ENCODE measurements at regions not wholly inside any gene's neighbourhood (a gene's known extent, or its start where the extent isn't known, plus 50 kb on each side); places are given as distances from the start of the nearest gene placed in this dataset.

- no peak overlapping the region for H3K4me3 ChIP-seq (ENCODE audit: low read depth, low read length)
- ChIA-PET CTCF (interaction anchor here (0.6 to 3.1 kb wide), 6 partner anchors 9 to 321 kb away, joined by 3 to 14 read pairs (median 4); no protein-coding TSS in a partner anchor), POLR2A (no interaction called here)
- H3K27me3 ChIP-seq (ENCODE audit: control insufficient read depth, insufficient read depth, low read length): no peaks in the 10 kb centered on the region
- TF ChIP-seq, protein P1, sequence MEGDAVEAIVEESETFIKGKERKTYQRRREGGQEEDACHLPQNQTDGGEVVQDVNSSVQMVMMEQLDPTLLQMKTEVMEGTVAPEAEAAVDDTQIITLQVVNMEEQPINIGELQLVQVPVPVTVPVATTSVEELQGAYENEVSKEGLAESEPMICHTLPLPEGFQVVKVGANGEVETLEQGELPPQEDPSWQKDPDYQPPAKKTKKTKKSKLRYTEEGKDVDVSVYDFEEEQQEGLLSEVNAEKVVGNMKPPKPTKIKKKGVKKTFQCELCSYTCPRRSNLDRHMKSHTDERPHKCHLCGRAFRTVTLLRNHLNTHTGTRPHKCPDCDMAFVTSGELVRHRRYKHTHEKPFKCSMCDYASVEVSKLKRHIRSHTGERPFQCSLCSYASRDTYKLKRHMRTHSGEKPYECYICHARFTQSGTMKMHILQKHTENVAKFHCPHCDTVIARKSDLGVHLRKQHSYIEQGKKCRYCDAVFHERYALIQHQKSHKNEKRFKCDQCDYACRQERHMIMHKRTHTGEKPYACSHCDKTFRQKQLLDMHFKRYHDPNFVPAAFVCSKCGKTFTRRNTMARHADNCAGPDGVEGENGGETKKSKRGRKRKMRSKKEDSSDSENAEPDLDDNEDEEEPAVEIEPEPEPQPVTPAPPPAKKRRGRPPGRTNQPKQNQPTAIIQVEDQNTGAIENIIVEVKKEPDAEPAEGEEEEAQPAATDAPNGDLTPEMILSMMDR (IDR thresholded peaks at IDR 0.05; ENCODE audit: insufficient read depth, low read depth, low read length): no peak
- H3K36me3 ChIP-seq (ENCODE audit: control insufficient read depth, insufficient read depth, low read length): no peaks in the 10 kb centered on the region; the same call in none of the 2 replicates
- DNase-seq (ENCODE audit: low read depth): no peak
Measured at GRCh38 chr16:85288341-85288868, 176.1 kb upstream of the CIBAR2 start.

- ChIA-PET CTCF (interaction anchor here (0.6 to 2.6 kb wide), 4 partner anchors 9 to 345 kb away, joined by 3 to 14 read pairs (median 3); no protein-coding TSS in a partner anchor), POLR2A (no interaction called here)
- TF ChIP-seq, protein P1 (IDR thresholded peaks at IDR 0.05; ENCODE audit: insufficient read depth, low read depth, low read length): no peak
Measured at GRCh38 chr16:85288869-85289660, 176.8 kb upstream of the CIBAR2 start.

GRCh38 chr16:85289760-85290625 lies 177.7 kb upstream of the CIBAR2 start:
- no peaks in the 10 kb centered on the region; the same call in none of the 2 replicates for H3K36me3 ChIP-seq (ENCODE audit: control insufficient read depth, insufficient read depth, low read length)
- no peak for DNase-seq (ENCODE audit: low read depth)
- POLR2A ChIA-PET: no interaction called here
- no peak overlapping the region for H3K4me3 ChIP-seq (ENCODE audit: low read depth, low read length)
- H3K27me3 ChIP-seq (ENCODE audit: control insufficient read depth, insufficient read depth, low read length): no peaks in the 10 kb centered on the region
- TF ChIP-seq, protein P1 (IDR thresholded peaks at IDR 0.05; ENCODE audit: insufficient read depth, low read depth, low read length): no peak
- CTCF ChIA-PET: interaction anchor here (0.6 to 1.2 kb wide), 3 partner anchors 15 to 377 kb away, joined by 3 read pairs; no protein-coding TSS in a partner anchor

More at GRCh38 chr16:85288869-85289660, 176.8 kb upstream of the CIBAR2 start:
- no peak for DNase-seq (ENCODE audit: low read depth)
- Histone ChIP-seq H3K36me3 (ENCODE audit: control insufficient read depth, insufficient read depth, low read length) (no peaks in the 10 kb centered on the region; the same call in none of the 2 replicates), H3K27me3 (ENCODE audit: control insufficient read depth, insufficient read depth, low read length) (no peaks in the 10 kb centered on the region), H3K4me3 (ENCODE audit: low read depth, low read length) (no peak overlapping the region)

DNA sequence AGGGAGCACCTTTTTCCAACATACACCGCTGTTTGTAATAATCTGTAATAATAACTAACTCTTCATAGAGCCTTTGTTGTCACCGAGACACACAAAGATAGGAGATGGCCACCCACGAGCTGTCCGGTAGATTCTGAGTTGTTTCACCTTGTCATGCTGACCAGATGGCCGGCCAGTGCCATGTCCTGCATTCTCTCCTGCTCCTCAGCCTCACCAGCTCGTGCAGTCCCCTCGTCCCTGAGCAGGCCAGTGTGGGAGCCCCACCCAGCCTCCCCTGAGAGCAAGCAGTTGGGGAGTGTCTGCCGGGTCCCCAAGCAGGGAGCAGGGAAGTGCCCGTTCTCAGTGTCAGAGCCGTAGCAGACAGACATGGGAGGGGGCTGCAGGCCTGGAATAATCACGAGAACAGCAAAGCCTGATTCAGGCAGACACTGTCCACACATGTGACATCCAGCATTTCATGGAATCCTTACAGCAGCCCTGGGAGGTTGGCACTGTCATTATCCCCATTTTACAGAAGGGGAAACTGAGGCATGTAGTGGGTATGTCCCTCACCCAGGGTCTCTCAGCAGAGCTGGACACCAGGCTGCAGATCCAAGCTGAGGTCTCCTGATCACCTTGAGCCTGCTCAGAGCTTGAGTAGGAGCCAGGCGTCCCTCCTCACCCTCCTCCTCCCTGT lies 178.5 kb upstream of the CIBAR2 start:
- POLR2A ChIA-PET: no interaction called here
- TF ChIP-seq, protein P1 (IDR thresholded peaks at IDR 0.05; ENCODE audit: insufficient read depth, low read depth, low read length): no peak
- DNase-seq (ENCODE audit: low read depth): no peak
- CTCF ChIA-PET: interaction anchor here (0.6 to 1.2 kb wide), 3 partner anchors 14 to 378 kb away, joined by 3 read pairs; no protein-coding TSS in a partner anchor
- H3K36me3 ChIP-seq (ENCODE audit: control insufficient read depth, insufficient read depth, low read length): no peaks in the 10 kb centered on the region; the same call in none of the 2 replicates
- H3K27me3 ChIP-seq (ENCODE audit: control insufficient read depth, insufficient read depth, low read length): no peaks in the 10 kb centered on the region
- no peak overlapping the region for H3K4me3 ChIP-seq (ENCODE audit: low read depth, low read length)

All from BJ (cell line).